ENCODE measurements at regions not wholly inside any gene's neighbourhood (a gene's known extent, or its start where the extent isn't known, plus 50 kb on each side); places are given as distances from the start of the nearest gene placed in this dataset.

GRCh38 chr1:231108516-231109302, 53.1 kb upstream of the TRIM67 start:
- no peak for DNase-seq

GRCh38 chr1:231107600-231108326, 54.1 kb upstream of the TRIM67 start:
- DNase-seq = no peak

DNA sequence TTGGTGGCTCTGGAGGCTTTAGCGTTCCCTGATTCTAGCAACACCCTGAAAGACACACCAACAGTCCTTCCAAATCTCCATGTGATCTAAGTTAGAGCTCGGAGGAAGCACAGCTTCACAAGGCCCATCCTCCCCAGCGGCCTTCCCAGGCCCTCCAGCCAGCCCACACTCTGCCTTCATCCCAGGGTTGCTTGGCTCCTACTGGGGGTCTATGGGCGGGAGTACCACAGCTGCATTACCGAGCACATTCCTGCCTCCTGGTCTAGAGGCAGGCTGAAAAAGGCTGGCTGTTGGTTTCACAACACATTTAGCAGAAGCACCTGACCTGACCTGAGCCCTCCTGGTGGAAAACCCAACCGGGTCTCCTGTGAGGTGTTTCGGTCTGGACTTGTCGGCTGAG, 54.7 kb upstream of the TRIM67 start:
- DNase-seq = no peak

DNA sequence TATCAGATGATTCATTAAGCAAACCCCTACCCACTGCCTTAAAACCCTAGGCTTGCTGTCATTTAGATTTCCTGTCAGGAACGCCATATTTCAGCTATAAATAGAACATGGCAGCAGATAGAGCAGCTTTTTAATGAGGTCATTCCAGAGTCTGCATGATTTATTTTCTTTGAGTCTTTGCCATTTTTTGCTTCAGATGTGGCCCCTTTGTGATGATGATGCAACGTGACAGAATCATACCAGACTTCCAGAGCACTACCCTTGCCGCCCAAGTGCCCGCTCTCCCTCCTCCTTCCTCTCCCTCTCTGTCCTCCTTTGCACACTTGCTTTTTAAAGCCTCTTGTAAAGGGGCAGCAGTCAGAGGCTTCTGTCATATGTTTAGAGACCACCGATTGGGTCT, 55.5 kb upstream of the TRIM67 start:
- no peak for DNase-seq

DNA sequence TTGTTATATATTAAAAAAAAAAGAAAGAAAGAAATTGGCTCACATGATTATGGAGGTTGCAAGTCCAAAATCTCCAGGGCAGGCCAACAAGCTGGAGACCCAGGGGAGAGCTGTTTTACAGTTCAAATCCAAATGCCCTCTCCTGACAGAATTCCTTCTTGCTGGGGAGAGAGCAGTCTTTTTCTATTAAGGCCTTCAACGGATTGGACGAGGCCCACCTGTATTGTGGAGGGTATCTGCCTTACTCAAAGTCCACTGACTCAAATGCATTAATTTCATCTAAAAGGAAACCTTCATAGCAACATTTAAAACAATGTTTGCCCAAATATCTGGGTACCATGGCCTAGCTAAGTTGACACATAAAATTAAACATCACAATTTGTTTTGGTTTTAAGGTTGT, 56.9 kb upstream of the TRIM67 start:
- DNase-seq = no peak

DNA sequence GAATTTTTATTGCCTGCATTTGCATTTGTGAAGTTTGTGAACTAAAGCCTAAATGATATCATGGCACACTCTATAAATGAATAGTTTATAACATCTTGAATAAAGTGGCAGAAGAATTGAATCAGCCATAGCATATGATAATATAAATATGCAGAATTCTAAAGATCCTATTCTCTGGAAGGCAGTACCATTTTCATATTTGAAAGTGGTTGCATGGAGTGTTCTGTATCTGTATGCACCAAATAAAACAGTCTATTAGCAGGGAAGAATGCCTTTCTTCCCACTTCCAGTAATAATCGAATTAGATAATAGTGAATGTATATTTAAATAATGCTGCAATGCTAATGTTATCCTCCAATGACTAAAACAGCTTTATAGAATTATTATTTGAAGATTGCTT, 57.9 kb upstream of the TRIM67 start:
- DNase-seq = no peak

- DNase-seq = no peak
Observed at GRCh38 chr1:231099996-231100767, 60.1 kb upstream of the FAM89A start.

GRCh38 chr1:231099311-231099710, 59.3 kb upstream of the FAM89A start:
- no peak for DNase-seq

GRCh38 chr1:231095595-231095994, 55.5 kb upstream of the FAM89A start:
- DNase-seq = no peak

- DNase-seq = no peak
Observed at GRCh38 chr1:231094421-231094820, 54.4 kb upstream of the FAM89A start.

- peak; percentile 26 for DNase-seq
Observed at GRCh38 chr1:231093156-231093922, 53.3 kb upstream of the FAM89A start.

DNA sequence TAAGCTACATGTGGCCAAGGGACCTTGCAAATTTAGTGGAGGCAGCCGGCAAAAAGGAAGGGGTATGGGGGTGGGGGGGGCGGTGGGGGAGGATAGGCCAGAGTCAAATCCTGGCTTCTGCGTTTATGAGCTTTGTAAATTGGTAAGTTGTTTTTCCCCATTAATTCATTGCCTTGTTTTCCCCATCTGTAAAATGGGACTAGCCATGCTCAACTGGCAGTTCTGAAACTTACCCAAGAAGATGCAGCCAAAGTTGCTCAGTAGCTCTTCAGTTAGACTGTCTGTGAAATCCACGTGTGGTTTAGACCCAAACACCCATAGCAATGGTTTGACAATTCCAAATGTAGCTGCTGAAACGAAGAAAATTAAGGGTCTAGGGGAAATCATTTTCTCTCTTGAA, 52.3 kb upstream of the FAM89A start:
- DNase-seq = no peak

DNA sequence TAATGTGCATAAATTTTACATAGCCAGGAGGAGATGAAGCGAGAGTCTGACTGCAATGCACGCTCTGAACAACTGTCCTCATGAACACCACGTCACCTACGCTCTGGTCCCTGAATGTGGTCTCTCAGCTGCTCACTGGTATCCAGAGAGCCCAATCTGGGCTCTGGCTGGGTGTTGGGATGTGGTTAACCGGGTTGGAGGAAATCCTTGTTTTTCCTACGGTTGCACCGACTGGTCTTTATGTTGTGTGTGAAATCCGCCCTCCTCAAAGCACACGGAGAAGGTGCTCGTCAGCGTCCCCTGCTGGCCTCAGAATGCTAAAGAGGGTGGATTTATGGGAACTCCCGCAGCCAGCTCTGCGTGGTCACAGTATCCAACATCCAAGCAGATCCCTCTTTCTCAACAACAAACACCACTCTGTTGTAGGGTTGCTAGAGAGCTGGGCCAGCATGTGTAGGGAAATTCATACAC, 51.8 kb upstream of the FAM89A start:
- DNase-seq = peak; percentile 31

GRCh38 chr1:231091415-231091814, 51.4 kb upstream of the FAM89A start:
- no peak for DNase-seq
